GM19351 (cell line): ENCODE measurements at regions not wholly inside any gene's neighbourhood (a gene's known extent, or its start where the extent isn't known, plus 50 kb on each side); places are given as distances from the start of the nearest gene placed in this dataset.
A peak's percentile ranks its signal among the peaks of the same experiment; 100 is the strongest.

Experiments used
- ATAC-seq: cut with Tn5 transposase; IDR thresholded peaks from one replicate; pipeline ENCODE4 v1.9.1; 2021; ENCODE audit warnings: mild to moderate bottlenecking, moderate library complexity; ENCODE audit not compliant: unreplicated experiment

- ATAC-seq, result no peak
These were observed 52.3 kb upstream of the ABCC9 start for GRCh38 chr12:21993438-21993981.

DNA sequence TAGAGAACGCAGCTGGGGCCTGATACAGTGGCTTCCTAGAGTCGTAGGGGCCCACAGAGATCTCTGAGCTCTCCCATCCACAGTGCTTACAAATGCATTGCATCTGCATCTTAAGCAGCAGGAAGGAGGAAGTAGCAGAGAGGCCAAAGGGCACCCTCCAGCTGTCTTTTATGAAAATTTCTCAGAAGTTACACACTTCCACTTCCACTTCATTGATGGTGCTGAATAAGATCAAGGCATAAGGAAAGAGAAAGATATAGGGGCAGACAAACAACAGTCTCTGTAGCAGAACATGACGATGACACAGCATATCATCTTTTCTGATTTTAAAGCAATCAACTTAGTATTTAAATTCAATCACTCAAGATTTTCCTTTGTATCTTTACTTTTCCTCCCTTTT, 51.6 kb upstream of the ABCC9 start:
- ATAC-seq, result peak; percentile 58

- no peak for ATAC-seq
These were observed 50.3 kb upstream of the ABCC9 start for GRCh38 chr12:21991526-21991925.
